ENCODE measurements at regions not wholly inside any gene's neighbourhood (a gene's known extent, or its start where the extent isn't known, plus 50 kb on each side); places are given as distances from the start of the nearest gene placed in this dataset.

GRCh38 chr14:53766106-53766505, 190.5 kb downstream of the BMP4 start:
- TF ChIP-seq CTCF (IDR thresholded peaks at IDR 0.05) (no peak), GABPA (IDR thresholded peaks at IDR 0.05; ENCODE audit: low read depth) (no peak), POLR2AphosphoS5 (IDR thresholded peaks at IDR 0.05; ENCODE audit: low read depth, low read length) (no peak), MXI1 (IDR thresholded peaks at IDR 0.05; ENCODE audit: low read depth, low read length) (no peak), TCF12 (IDR thresholded peaks at IDR 0.05) (no peak), JUND (IDR thresholded peaks at IDR 0.05) (no peak), RAD21 (IDR thresholded peaks at IDR 0.05; ENCODE audit: low read length) (no peak)
